ENCODE measurements at regions not wholly inside any gene's neighbourhood (a gene's known extent, or its start where the extent isn't known, plus 50 kb on each side); places are given as distances from the start of the nearest gene placed in this dataset.

DNA sequence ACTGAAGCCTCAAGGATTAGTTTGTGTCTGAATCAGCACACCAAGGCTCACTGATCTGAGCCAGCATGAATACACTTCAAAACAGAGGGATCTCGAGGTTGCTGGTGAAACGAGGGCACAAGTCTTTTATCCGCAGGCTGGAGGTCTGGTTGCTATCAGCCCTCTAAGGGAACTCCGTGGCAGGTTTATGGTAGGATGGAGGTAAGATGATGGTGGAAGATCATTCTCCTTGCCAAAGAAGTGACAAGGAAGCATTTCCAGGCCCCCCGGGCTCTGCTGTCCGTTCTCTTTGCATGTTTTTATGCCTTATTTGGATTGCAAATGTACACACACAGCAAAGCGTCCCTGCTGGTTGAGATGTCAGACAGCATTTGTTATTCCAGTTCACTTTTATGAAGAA, 268.3 kb downstream of the ARHGAP12 start:
- WGBS (ENCODE audit: missing lambda C conversion rate): 30% methylated on average over 7 of the region's 7 CpGs
- POLR2A ChIA-PET: no interaction called here
- Histone ChIP-seq H3K4me3 (no peak overlapping the region), H3K9me3 (no peaks in the 10 kb centered on the region; the same call in 2 of the 3 replicates), H3K27ac (no peak overlapping the region), H3K4me2 (no peak overlapping the region), H3K4me1 (no peaks in the 10 kb centered on the region)
- CTCF ChIA-PET: no interaction called here
- ATAC-seq: no peak
- no peak for TF ChIP-seq RAD21 (conservative IDR thresholded peaks at IDR 0.05 in 1 of 2, IDR thresholded peaks at IDR 0.05 in 1 of 2)
- TF ChIP-seq ZC3H11A (IDR thresholded peaks at IDR 0.05): no peak
- TF ChIP-seq PHF8 (IDR thresholded peaks at IDR 0.05; ENCODE audit: borderline replicate concordance, low read depth): no peak
- no peak for TF ChIP-seq BHLHE40 (IDR thresholded peaks at IDR 0.05; ENCODE audit: low read depth, low read length)
- TF ChIP-seq NPAS2 (CRISPR knock-in tag; IDR thresholded peaks at IDR 0.05; ENCODE audit: borderline replicate concordance): no peak
- TF ChIP-seq, protein P1, sequence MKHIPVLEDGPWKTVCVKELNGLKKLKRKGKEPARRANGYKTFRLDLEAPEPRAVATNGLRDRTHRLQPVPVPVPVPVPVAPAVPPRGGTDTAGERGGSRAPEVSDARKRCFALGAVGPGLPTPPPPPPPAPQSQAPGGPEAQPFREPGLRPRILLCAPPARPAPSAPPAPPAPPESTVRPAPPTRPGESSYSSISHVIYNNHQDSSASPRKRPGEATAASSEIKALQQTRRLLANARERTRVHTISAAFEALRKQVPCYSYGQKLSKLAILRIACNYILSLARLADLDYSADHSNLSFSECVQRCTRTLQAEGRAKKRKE (CRISPR knock-in tag; IDR thresholded peaks at IDR 0.05; ENCODE audit: low read depth): no peak
- no peak for TF ChIP-seq CHD4 (IDR thresholded peaks at IDR 0.05; ENCODE audit: borderline replicate concordance)
- no peak for TF ChIP-seq RNF2 (IDR thresholded peaks at IDR 0.05; ENCODE audit: borderline replicate concordance, low read depth)
- no peak for DNase-seq (ENCODE audit: low read depth in 1 of 2, low spot score in 1 of 2)
- FAIRE-seq: no peak

GRCh38 chr10:31659665-31660064, 269.0 kb downstream of the ARHGAP12 start:
- TF ChIP-seq RFX5 (IDR thresholded peaks at IDR 0.05) (no peak), CEBPB (IDR thresholded peaks at IDR 0.05) (no peak), CHD4 (IDR thresholded peaks at IDR 0.05; ENCODE audit: borderline replicate concordance) (no peak), FOXS1 (CRISPR knock-in tag; IDR thresholded peaks at IDR 0.05) (no peak), MAFK (IDR thresholded peaks at IDR 0.05; ENCODE audit: partially characterized antibody) (no peak), MAZ (IDR thresholded peaks at IDR 0.05; ENCODE audit: borderline replicate concordance, low read depth, low read length) (no peak), NR3C1 (IDR thresholded peaks at IDR 0.05) (no peak), EHMT2 (IDR thresholded peaks at IDR 0.05; ENCODE audit: low read depth) (no peak), ZC3H11A (IDR thresholded peaks at IDR 0.05) (no peak), POLR2A (IDR thresholded peaks at IDR 0.05; ENCODE audit: low read length) (no peak), FOSL2 (IDR thresholded peaks at IDR 0.05) (no peak), FOSL2 (CRISPR knock-in tag; IDR thresholded peaks at IDR 0.05) (no peak), EP300 (IDR thresholded peaks at IDR 0.05) (no peak)
- TF ChIP-seq, protein P1 (CRISPR knock-in tag; IDR thresholded peaks at IDR 0.05; ENCODE audit: low read depth): no peak
- no peak overlapping the region for H3K4me2 ChIP-seq
- FAIRE-seq: no peak
- ATAC-seq: no peak
- no peak overlapping the region for H3K4me3 ChIP-seq
- WGBS (ENCODE audit: missing lambda C conversion rate): 35% methylated on average over 4 of the region's 4 CpGs
- CTCF ChIA-PET: no interaction called here
- no peaks in the 10 kb centered on the region; the same call in 2 of the 3 replicates for H3K9me3 ChIP-seq
- H3K27ac ChIP-seq: no peak overlapping the region
- POLR2A ChIA-PET: no interaction called here
- H3K4me1 ChIP-seq: no peaks in the 10 kb centered on the region
- DNase-seq (ENCODE audit: low read depth in 1 of 2, low spot score in 1 of 2): no peak

- no peak for TF ChIP-seq NFE2L2 (conservative IDR thresholded peaks at IDR 0.05; ENCODE audit: low read length)
- no peak for TF ChIP-seq FOSB (CRISPR knock-in tag; IDR thresholded peaks at IDR 0.05)
- no peak for FAIRE-seq
- H3K27ac ChIP-seq: no peak overlapping the region
- no peak overlapping the region for H3K4me2 ChIP-seq
- H3K4me1 ChIP-seq: no peaks in the 10 kb centered on the region
- ChIA-PET CTCF (no interaction called here), POLR2A (no interaction called here)
- no peak for DNase-seq (ENCODE audit: low read depth in 1 of 2, low spot score in 1 of 2)
- H3K4me3 ChIP-seq: no peak overlapping the region
- no peaks in the 10 kb centered on the region; the same call in 2 of the 3 replicates for H3K9me3 ChIP-seq
- ATAC-seq: no peak
- WGBS (ENCODE audit: missing lambda C conversion rate): 38% methylated on average over 2 of the region's 2 CpGs
Observed at GRCh38 chr10:31657434-31657872, 271.2 kb downstream of the ARHGAP12 start.
